ES-I3 (cell line): ENCODE measurements at regions not wholly inside any gene's neighbourhood (a gene's known extent, or its start where the extent isn't known, plus 50 kb on each side); places are given as distances from the start of the nearest gene placed in this dataset.

Experiments used
- H3K36me3 ChIP-seq: 2 replicates; pipeline ENCODE4 v1.6.1; 2013; ENCODE audit warnings: mild to moderate bottlenecking, low read length, control low read depth, moderate library complexity; ENCODE audit not compliant: insufficient read depth
- H3K4me1 ChIP-seq: 2 replicates; pipeline ENCODE4 v1.6.1; 2013; ENCODE audit warnings: mild to moderate bottlenecking, control low read depth, low read length; ENCODE audit not compliant: insufficient read depth
- H3K9ac ChIP-seq: 2 replicates; pipeline ENCODE4 v1.6.1; 2013; ENCODE audit warnings: low read depth, mild to moderate bottlenecking, low read length, moderate library complexity
- H3K9me3 ChIP-seq: 2 replicates; pipeline ENCODE4 v1.6.1; 2013; ENCODE audit warnings: mild to moderate bottlenecking, low read length, moderate library complexity; ENCODE audit not compliant: control insufficient read depth, insufficient read depth

DNA sequence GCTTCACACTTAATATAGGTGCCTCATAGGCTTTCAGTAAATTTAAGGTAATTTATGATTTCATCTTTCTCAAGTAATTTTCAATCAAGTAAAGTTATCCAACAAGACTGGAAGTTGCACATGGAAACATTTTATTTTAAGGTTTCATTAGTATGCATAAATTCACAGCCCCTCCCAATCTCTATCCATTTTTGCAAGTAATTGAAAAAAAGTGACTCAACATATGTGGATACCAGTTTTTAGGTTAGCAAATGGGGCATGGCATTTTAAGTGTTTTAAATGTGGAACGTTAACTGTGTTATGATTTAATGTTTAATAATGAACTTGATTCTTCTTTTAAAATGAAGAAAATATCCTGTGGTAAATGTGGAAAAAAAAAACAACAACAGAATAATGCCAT is 532.8 kb downstream of the FOXG1 start:
- Histone ChIP-seq H3K9me3 (no peaks in the 10 kb centered on the region; the same call in 1 of the 2 replicates), H3K4me1 (no peaks in the 10 kb centered on the region), H3K36me3 (no peaks in the 10 kb centered on the region), H3K9ac (no peak overlapping the region)

- no peaks in the 10 kb centered on the region for H3K36me3 ChIP-seq
- H3K9ac ChIP-seq, result no peak overlapping the region
- H3K4me1 ChIP-seq, result no peaks in the 10 kb centered on the region
- no peaks in the 10 kb centered on the region for H3K9me3 ChIP-seq
Observed at GRCh38 chr14:29301571-29301970, 535.0 kb downstream of the FOXG1 start.

DNA sequence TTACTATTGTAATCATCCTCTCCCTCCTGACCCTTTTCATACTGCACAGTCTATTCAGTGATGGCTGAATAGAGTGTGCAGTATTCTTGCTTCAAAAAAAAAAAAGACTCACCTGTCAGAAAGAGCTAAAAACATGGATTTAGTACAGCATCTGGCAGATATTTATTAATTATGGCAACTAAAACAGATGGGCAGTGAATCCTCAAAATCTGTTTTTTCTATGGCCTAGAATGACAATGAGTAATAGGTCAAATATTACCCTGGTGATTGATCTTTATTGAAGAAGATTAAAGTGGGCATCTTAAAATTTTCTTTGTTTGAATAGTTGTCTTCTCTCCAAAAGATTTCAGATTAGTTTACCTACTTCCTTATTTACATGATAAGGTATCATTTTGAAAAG is 543.6 kb downstream of the FOXG1 start:
- Histone ChIP-seq H3K36me3 (no peaks in the 10 kb centered on the region), H3K9me3 (no peaks in the 10 kb centered on the region), H3K9ac (no peak overlapping the region), H3K4me1 (no peaks in the 10 kb centered on the region)

GRCh38 chr14:29310757-29311156 is 544.2 kb downstream of the FOXG1 start:
- Histone ChIP-seq H3K9me3 (no peaks in the 10 kb centered on the region), H3K36me3 (no peaks in the 10 kb centered on the region), H3K4me1 (no peaks in the 10 kb centered on the region), H3K9ac (no peak overlapping the region)

DNA sequence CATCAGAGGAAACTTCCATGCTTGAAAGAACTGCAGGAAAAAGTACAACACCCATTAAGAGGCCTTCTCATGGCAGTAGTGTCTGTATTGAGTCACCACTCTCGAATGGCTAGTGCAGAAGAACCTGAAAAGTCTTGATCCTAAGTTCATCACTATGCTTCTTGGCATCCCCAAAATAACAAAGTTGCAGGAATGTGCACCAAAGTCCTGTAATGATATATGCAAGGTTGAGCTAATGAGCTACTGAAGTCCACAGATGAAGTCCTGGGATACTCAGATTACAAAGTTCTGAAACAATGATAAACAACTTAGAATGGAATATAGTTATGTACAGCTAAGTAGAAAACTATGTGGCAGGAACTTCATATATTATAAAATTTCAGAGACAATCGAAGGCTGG is 545.4 kb downstream of the FOXG1 start:
- Histone ChIP-seq H3K9me3 (no peaks in the 10 kb centered on the region), H3K9ac (no peak overlapping the region), H3K4me1 (no peaks in the 10 kb centered on the region), H3K36me3 (no peaks in the 10 kb centered on the region)

DNA sequence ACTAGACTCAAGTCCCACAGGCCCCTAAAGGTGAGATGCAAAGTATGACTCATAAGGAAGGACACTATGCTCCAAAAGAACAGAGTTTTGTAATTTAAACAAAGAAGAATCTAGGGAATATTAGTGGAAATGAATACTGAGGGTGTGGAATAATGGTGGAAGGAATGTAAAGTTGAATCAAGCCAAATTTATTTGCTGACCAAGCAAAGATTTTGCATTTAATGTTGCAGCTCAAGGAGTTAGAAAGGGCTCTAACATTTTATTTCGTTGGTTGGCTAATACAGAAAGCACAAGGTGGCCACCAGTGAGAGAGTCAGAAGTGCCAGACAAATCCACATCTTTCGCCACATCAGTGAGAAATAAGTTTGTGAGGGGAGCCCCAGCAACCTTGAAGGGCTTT is 550.3 kb downstream of the FOXG1 start:
- Histone ChIP-seq H3K36me3 (no peaks in the 10 kb centered on the region), H3K9ac (no peak overlapping the region), H3K4me1 (no peaks in the 10 kb centered on the region), H3K9me3 (no peaks in the 10 kb centered on the region)

DNA sequence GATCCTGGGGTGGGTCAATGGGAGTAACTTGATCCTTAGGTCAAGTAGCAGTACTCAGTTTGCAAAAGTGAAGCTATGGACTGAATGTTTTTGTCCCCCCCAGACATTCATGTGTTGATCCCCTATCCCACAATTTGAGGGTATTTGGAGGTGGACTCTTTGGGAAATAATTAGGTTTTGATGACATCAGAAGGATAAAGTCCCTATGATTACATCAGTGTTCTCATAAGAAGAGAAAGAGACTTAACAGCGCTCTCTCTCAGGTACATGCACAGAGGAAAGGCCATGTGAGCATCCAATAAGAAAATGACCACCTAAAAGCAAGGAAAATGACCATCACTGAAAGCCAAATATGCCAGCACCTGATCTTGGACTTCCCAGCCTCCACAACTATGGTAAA is 550.8 kb downstream of the FOXG1 start:
- no peaks in the 10 kb centered on the region for H3K36me3 ChIP-seq
- H3K9me3 ChIP-seq, result no peaks in the 10 kb centered on the region
- no peak overlapping the region for H3K9ac ChIP-seq
- H3K4me1 ChIP-seq, result no peaks in the 10 kb centered on the region

- H3K9me3 ChIP-seq, result no peaks in the 10 kb centered on the region
- H3K4me1 ChIP-seq, result no peaks in the 10 kb centered on the region
- H3K36me3 ChIP-seq, result no peaks in the 10 kb centered on the region
- no peak overlapping the region for H3K9ac ChIP-seq
Observed at GRCh38 chr14:29320286-29320685, 553.7 kb downstream of the FOXG1 start.

DNA sequence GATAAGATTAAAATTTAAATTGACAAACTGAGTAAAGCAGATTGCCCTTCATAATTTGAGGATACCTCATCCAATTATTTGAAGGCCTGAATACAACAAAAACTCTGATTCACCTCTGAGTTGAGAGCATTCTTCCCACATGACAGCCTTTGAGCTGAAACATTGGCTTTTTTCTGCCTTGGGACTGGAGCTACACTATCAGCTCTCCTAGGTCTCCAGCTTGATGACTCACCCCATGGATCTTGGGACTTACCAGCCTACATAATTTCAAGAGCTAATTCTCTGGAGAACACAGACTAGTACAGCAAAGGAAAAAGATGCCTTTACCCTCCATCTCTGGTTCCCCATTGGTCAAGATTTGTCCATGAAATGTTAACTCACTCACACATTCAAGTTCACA is 555.1 kb downstream of the FOXG1 start:
- Histone ChIP-seq H3K36me3 (no peaks in the 10 kb centered on the region), H3K9ac (no peak overlapping the region), H3K9me3 (no peaks in the 10 kb centered on the region), H3K4me1 (no peaks in the 10 kb centered on the region)

DNA sequence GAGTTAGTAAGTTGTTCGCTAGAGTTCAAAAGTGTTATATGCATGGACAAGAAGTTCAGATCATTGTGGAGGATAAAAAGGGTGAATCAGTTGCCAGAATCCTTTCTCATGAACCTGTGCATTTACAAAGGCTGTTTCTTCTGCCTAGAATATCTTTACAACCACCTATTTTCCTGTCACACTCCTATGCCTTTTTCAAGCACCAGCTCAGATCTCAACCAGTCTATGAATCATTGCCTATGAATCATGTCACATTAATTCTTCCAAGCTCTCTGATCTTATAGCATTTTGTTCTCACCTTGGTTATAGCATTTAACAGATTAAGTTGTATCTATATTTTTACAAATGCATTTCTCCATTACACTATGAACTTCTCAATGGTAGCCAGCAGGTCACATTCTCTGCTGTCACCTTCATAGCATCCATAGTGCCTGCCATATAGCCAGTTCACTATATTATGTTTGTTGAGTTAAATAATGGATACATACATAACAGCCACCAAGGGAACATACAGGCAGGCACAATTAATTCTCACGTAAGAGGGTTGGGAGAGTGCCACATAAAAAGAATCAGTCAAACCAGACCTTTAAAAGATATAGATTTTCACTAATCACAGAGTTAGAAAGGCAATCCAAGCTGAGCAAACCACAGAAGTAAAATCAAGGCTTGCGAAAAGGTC is 573.0 kb downstream of the FOXG1 start:
- Histone ChIP-seq H3K9me3 (no peaks in the 10 kb centered on the region), H3K36me3 (no peaks in the 10 kb centered on the region), H3K4me1 (no peaks in the 10 kb centered on the region), H3K9ac (no peak overlapping the region)

GRCh38 chr14:29348504-29348903 is 579.1 kb downstream of the PRKD1 start:
- no peaks in the 10 kb centered on the region for H3K4me1 ChIP-seq
- H3K36me3 ChIP-seq, result no peaks in the 10 kb centered on the region
- H3K9me3 ChIP-seq, result no peaks in the 10 kb centered on the region
- H3K9ac ChIP-seq, result no peak overlapping the region

DNA sequence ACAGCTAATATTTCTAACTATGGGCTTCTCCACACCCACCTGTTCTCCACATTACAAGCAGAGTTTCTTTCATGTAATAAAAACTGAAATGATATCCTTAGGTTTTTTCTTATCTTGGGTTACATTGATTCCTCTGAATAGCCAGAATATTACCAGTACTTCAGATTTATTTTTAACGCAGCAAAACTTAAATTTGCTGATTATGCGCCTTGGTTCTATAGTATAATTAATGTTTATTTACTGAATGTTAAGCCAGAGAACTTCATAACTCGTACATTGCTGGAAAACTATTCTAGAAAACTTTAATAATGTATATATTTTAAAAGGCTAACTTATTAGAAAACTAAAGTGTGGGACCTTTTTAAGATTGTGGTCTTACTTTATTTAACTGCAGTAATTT is 577.2 kb downstream of the PRKD1 start:
- H3K9ac ChIP-seq, result no peak overlapping the region
- no peaks in the 10 kb centered on the region for H3K9me3 ChIP-seq
- H3K36me3 ChIP-seq, result no peaks in the 10 kb centered on the region
- no peaks in the 10 kb centered on the region for H3K4me1 ChIP-seq

- Histone ChIP-seq H3K9ac (no peak overlapping the region), H3K9me3 (no peaks in the 10 kb centered on the region), H3K4me1 (no peaks in the 10 kb centered on the region), H3K36me3 (no peaks in the 10 kb centered on the region)
Observed at GRCh38 chr14:29351996-29352705, 575.5 kb downstream of the PRKD1 start.

DNA sequence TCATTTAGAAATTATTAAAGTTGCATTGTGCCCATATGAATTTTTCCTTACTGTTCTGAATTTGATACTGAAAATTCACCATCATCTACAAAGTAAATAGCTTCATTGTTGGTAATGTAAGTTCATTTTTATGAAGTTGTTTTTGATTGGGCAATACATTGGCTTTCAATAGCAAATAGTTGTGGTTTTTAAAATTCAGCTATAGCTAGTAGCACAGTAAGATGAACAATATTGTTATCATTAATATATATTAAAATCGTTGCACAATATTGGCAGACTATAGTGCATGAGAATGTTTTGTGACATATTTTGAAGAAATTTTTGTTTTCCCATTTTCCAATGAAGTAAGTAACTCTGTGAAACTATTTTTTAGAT is 575.0 kb downstream of the PRKD1 start:
- Histone ChIP-seq H3K4me1 (no peaks in the 10 kb centered on the region), H3K36me3 (no peaks in the 10 kb centered on the region), H3K9me3 (no peaks in the 10 kb centered on the region), H3K9ac (no peak overlapping the region)

DNA sequence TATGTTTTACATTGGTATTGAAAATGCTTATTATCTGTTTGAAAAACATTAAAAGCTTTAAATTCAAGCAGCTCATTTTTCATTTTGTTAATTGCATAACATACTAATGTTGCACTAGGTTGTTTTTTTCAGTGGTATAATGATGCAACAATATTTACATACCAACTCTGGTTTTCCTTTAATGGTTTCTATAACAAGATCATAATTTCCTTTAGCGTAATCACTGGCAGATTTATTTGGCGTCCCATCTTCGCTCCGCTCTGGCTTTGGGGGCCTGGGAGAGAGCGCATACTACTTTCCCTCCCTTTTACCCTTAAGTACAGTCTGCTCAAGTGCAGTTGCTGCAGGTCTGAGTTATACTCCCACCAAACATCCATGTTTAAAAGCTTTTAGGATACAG is 574.1 kb downstream of the PRKD1 start:
- Histone ChIP-seq H3K4me1 (no peaks in the 10 kb centered on the region), H3K9ac (no peak overlapping the region), H3K9me3 (no peaks in the 10 kb centered on the region), H3K36me3 (no peaks in the 10 kb centered on the region)
